ENCODE measurements at regions not wholly inside any gene's neighbourhood (a gene's known extent, or its start where the extent isn't known, plus 50 kb on each side); places are given as distances from the start of the nearest gene placed in this dataset.
"Not testable (repeated sequence)": the region's sequence is repeated elsewhere in the genome, so short reads cannot be mapped to it uniquely, and the experiment has no call there.

- H3K4me3 ChIP-seq (ENCODE audit: low read depth, low read length), result no peak overlapping the region
- H3K9me3 ChIP-seq (ENCODE audit: control insufficient read depth, insufficient read depth, low read depth, low read length), result peaks cover 3% of the 10 kb centered on the region; the same call in 1 of the 2 replicates
- H3K27me3 ChIP-seq (ENCODE audit: control insufficient read depth, insufficient read depth, low read length), result no peaks in the 10 kb centered on the region
- no peak overlapping the region for H3K27ac ChIP-seq (ENCODE audit: low read depth, low read length)
- no peak overlapping the region for H3K9ac ChIP-seq (ENCODE audit: low read length)
- H3K36me3 ChIP-seq (ENCODE audit: control insufficient read depth, insufficient read depth, low read length), result no peaks in the 10 kb centered on the region
- no peaks in the 10 kb centered on the region for H3K4me1 ChIP-seq (ENCODE audit: control insufficient read depth, insufficient read depth, low read length)
These were observed 458.5 kb downstream of the ACTL7B start for GRCh38 chr9:108397286-108397685.

DNA sequence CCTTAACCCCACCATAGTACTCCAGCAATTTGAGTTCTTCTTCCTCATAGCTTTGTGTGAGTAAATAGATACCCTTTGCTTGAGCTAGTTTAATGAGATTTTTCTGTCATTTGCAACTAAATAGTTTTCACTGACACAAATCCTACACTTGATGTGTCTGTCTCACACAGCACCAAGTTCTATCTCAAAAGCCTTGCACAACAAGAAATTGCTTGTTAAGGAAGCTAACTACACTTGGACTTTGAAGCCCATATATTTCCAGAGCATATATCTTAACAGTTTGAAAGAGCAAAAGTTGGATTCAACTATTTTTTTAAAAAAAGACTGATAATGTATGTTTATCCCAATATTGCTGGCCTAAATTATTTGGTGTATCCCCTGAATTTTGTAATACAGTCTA lies 459.2 kb downstream of the ACTL7B start:
- Histone ChIP-seq H3K9me3 (ENCODE audit: control insufficient read depth, insufficient read depth, low read depth, low read length) (peaks cover 3% of the 10 kb centered on the region; the same call in 1 of the 2 replicates), H3K4me3 (ENCODE audit: low read depth, low read length) (no peak overlapping the region), H3K36me3 (ENCODE audit: control insufficient read depth, insufficient read depth, low read length) (no peaks in the 10 kb centered on the region), H3K27me3 (ENCODE audit: control insufficient read depth, insufficient read depth, low read length) (no peaks in the 10 kb centered on the region), H3K27ac (ENCODE audit: low read depth, low read length) (no peak overlapping the region), H3K9ac (ENCODE audit: low read length) (no peak overlapping the region), H3K4me1 (ENCODE audit: control insufficient read depth, insufficient read depth, low read length) (no peaks in the 10 kb centered on the region)

- H3K4me3 ChIP-seq (ENCODE audit: low read depth, low read length), result no peak overlapping the region
- peaks cover 3% of the 10 kb centered on the region; the same call in 1 of the 2 replicates for H3K9me3 ChIP-seq (ENCODE audit: control insufficient read depth, insufficient read depth, low read depth, low read length)
- H3K9ac ChIP-seq (ENCODE audit: low read length), result no peak overlapping the region
- H3K36me3 ChIP-seq (ENCODE audit: control insufficient read depth, insufficient read depth, low read length), result no peaks in the 10 kb centered on the region
- H3K27me3 ChIP-seq (ENCODE audit: control insufficient read depth, insufficient read depth, low read length), result no peaks in the 10 kb centered on the region
- H3K4me1 ChIP-seq (ENCODE audit: control insufficient read depth, insufficient read depth, low read length), result no peaks in the 10 kb centered on the region
- H3K27ac ChIP-seq (ENCODE audit: low read depth, low read length), result no peak overlapping the region
These were observed 459.6 kb downstream of the ACTL7B start for GRCh38 chr9:108396193-108396592.

- H3K27me3 ChIP-seq (ENCODE audit: control insufficient read depth, insufficient read depth, low read length), result no peaks in the 10 kb centered on the region
- H3K9ac ChIP-seq (ENCODE audit: low read length), result no peak overlapping the region
- peaks cover 3% of the 10 kb centered on the region; the same call in 1 of the 2 replicates for H3K9me3 ChIP-seq (ENCODE audit: control insufficient read depth, insufficient read depth, low read depth, low read length)
- H3K27ac ChIP-seq (ENCODE audit: low read depth, low read length), result no peak overlapping the region
- H3K4me1 ChIP-seq (ENCODE audit: control insufficient read depth, insufficient read depth, low read length), result no peaks in the 10 kb centered on the region
- H3K4me3 ChIP-seq (ENCODE audit: low read depth, low read length), result no peak overlapping the region
- no peaks in the 10 kb centered on the region for H3K36me3 ChIP-seq (ENCODE audit: control insufficient read depth, insufficient read depth, low read length)
These were observed 460.4 kb downstream of the ACTL7B start for GRCh38 chr9:108395421-108395820.

- no peaks in the 10 kb centered on the region for H3K4me1 ChIP-seq (ENCODE audit: control insufficient read depth, insufficient read depth, low read length)
- no peaks in the 10 kb centered on the region for H3K27me3 ChIP-seq (ENCODE audit: control insufficient read depth, insufficient read depth, low read length)
- H3K36me3 ChIP-seq (ENCODE audit: control insufficient read depth, insufficient read depth, low read length), result no peaks in the 10 kb centered on the region
- H3K9me3 ChIP-seq (ENCODE audit: control insufficient read depth, insufficient read depth, low read depth, low read length), result peaks cover 3% of the 10 kb centered on the region; the same call in 1 of the 2 replicates
- H3K27ac ChIP-seq (ENCODE audit: low read depth, low read length), result no peak overlapping the region
- H3K4me3 ChIP-seq (ENCODE audit: low read depth, low read length), result no peak overlapping the region
- no peak overlapping the region for H3K9ac ChIP-seq (ENCODE audit: low read length)
These were observed 461.1 kb downstream of the ACTL7B start for GRCh38 chr9:108394726-108395125.

GRCh38 chr9:108393481-108394001 lies 462.2 kb downstream of the ACTL7B start:
- not testable (repeated sequence) for H3K9me3 ChIP-seq (ENCODE audit: control insufficient read depth, insufficient read depth, low read depth, low read length); H3K36me3 ChIP-seq (ENCODE audit: control insufficient read depth, insufficient read depth, low read length); H3K4me3 ChIP-seq (ENCODE audit: low read depth, low read length); H3K9ac ChIP-seq (ENCODE audit: low read length); H3K4me1 ChIP-seq (ENCODE audit: control insufficient read depth, insufficient read depth, low read length); H3K27me3 ChIP-seq (ENCODE audit: control insufficient read depth, insufficient read depth, low read length); H3K27ac ChIP-seq (ENCODE audit: low read depth, low read length)

DNA sequence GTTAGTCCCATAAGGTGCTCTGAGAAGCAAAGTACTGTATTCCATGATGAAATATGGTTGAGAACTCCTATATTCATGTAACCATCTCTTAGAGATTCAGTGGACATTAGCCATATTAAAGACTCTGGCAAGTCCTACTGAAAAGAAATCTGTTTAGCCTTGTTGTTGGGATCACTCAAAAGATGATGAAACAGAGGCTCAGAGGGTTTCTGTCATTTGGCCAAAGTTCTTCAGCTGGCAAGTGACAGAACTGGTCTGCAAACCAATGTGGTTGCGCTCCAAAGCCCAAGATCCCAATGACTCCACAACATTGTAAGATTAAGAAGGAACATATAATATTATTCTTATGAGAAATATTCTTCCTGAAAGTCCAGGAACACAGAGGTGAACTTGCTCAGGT lies 462.9 kb downstream of the ACTL7B start:
- H3K9ac ChIP-seq (ENCODE audit: low read length), result no peak overlapping the region
- H3K4me3 ChIP-seq (ENCODE audit: low read depth, low read length), result no peak overlapping the region
- no peak overlapping the region for H3K27ac ChIP-seq (ENCODE audit: low read depth, low read length)
- no peaks in the 10 kb centered on the region for H3K36me3 ChIP-seq (ENCODE audit: control insufficient read depth, insufficient read depth, low read length)
- no peaks in the 10 kb centered on the region for H3K27me3 ChIP-seq (ENCODE audit: control insufficient read depth, insufficient read depth, low read length)
- no peaks in the 10 kb centered on the region for H3K4me1 ChIP-seq (ENCODE audit: control insufficient read depth, insufficient read depth, low read length)
- H3K9me3 ChIP-seq (ENCODE audit: control insufficient read depth, insufficient read depth, low read depth, low read length), result peaks cover 3% of the 10 kb centered on the region; the same call in 1 of the 2 replicates

- Histone ChIP-seq H3K27me3 (ENCODE audit: control insufficient read depth, insufficient read depth, low read length) (no peaks in the 10 kb centered on the region), H3K4me1 (ENCODE audit: control insufficient read depth, insufficient read depth, low read length) (no peaks in the 10 kb centered on the region), H3K36me3 (ENCODE audit: control insufficient read depth, insufficient read depth, low read length) (no peaks in the 10 kb centered on the region), H3K27ac (ENCODE audit: low read depth, low read length) (no peak overlapping the region), H3K4me3 (ENCODE audit: low read depth, low read length) (no peak overlapping the region), H3K9me3 (ENCODE audit: control insufficient read depth, insufficient read depth, low read depth, low read length) (no peaks in the 10 kb centered on the region), H3K9ac (ENCODE audit: low read length) (no peak overlapping the region)
These were observed 466.7 kb downstream of the ACTL7B start for GRCh38 chr9:108389056-108389455.

DNA sequence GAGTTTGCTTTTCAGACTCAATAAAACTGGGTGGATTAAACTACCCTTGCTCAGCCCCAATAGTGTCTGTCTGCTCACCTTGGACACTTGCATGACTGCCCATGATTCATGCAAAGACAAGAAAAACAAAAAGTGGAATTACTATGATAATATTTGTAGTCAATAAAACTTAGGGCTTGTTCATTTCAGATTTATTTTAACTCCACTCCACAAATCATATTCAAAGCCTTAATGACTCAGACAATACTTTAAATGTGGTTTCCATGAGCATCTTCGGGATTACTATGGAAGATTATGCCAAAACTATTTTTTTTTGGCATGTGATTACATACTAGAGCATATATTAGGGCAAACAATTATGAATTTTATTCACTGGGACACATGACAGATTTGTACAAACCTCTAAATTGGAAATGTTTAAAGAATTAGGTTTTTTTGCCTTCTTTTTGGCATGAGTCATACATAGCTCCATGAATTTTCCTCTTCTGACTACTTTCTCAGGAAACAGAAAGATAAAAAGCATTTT lies 468.9 kb downstream of the ACTL7B start:
- Histone ChIP-seq H3K27ac (ENCODE audit: low read depth, low read length) (no peak overlapping the region), H3K9me3 (ENCODE audit: control insufficient read depth, insufficient read depth, low read depth, low read length) (no peaks in the 10 kb centered on the region), H3K4me1 (ENCODE audit: control insufficient read depth, insufficient read depth, low read length) (no peaks in the 10 kb centered on the region), H3K4me3 (ENCODE audit: low read depth, low read length) (no peak overlapping the region), H3K27me3 (ENCODE audit: control insufficient read depth, insufficient read depth, low read length) (no peaks in the 10 kb centered on the region), H3K36me3 (ENCODE audit: control insufficient read depth, insufficient read depth, low read length) (no peaks in the 10 kb centered on the region), H3K9ac (ENCODE audit: low read length) (no peak overlapping the region)

DNA sequence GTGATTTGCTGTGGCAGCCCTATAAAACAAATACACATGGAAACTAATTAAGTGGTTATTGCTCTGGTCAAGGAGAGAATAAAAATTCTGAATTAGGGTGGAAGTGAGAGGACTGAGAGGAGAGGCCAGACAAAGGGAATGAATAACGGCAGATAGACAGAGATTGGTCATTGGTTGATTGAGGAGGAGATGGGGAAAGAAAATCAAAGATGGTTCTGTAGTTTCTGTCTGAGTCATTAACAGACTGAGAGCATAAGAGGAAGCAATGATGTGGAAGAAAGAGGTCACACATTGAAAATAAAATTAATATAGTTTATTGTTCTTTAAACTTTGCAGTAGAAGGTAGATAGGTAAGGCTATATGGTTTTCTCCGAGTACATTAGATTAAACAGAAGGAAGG lies 469.8 kb downstream of the ACTL7B start:
- H3K27me3 ChIP-seq (ENCODE audit: control insufficient read depth, insufficient read depth, low read length), result no peaks in the 10 kb centered on the region
- no peaks in the 10 kb centered on the region for H3K4me1 ChIP-seq (ENCODE audit: control insufficient read depth, insufficient read depth, low read length)
- H3K9me3 ChIP-seq (ENCODE audit: control insufficient read depth, insufficient read depth, low read depth, low read length), result no peaks in the 10 kb centered on the region
- H3K9ac ChIP-seq (ENCODE audit: low read length), result no peak overlapping the region
- no peak overlapping the region for H3K27ac ChIP-seq (ENCODE audit: low read depth, low read length)
- H3K36me3 ChIP-seq (ENCODE audit: control insufficient read depth, insufficient read depth, low read length), result no peaks in the 10 kb centered on the region
- H3K4me3 ChIP-seq (ENCODE audit: low read depth, low read length), result no peak overlapping the region

DNA sequence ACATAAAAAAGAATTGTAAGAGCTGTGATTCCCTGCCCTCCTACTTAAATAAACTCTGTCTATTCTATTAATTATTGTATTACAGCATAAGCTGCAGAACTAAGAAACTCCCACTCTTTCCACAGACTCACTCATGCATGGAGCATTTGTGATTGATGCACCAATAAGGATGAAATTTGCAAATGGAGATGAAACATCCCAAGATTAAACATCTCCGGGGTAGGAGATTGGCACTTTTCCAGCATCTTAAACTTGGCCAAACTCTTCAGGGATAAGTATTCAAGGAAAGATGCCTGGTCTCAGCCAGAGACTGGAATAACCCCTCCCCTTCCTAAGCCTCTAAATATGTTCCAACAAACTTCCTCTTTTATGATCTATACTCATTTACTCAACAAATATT lies 472.0 kb downstream of the ACTL7B start:
- Histone ChIP-seq H3K36me3 (ENCODE audit: control insufficient read depth, insufficient read depth, low read length) (no peaks in the 10 kb centered on the region), H3K9me3 (ENCODE audit: control insufficient read depth, insufficient read depth, low read depth, low read length) (no peaks in the 10 kb centered on the region), H3K9ac (ENCODE audit: low read length) (no peak overlapping the region), H3K27me3 (ENCODE audit: control insufficient read depth, insufficient read depth, low read length) (no peaks in the 10 kb centered on the region), H3K4me1 (ENCODE audit: control insufficient read depth, insufficient read depth, low read length) (no peaks in the 10 kb centered on the region), H3K4me3 (ENCODE audit: low read depth, low read length) (no peak overlapping the region), H3K27ac (ENCODE audit: low read depth, low read length) (no peak overlapping the region)

Measured in HUES6 (cell line).